ENCODE measurements at regions not wholly inside any gene's neighbourhood (a gene's known extent, or its start where the extent isn't known, plus 50 kb on each side); places are given as distances from the start of the nearest gene placed in this dataset.

Small RNA genes in the stretch of these regions (small RNA-seq; reads per million reads assigned to genes)
- gene AL121912.1 (ENCODE audit: insufficient read depth in 2 of 3, insufficient read length in 3 of 3, low read depth in 2 of 3, low replicate concordance in 1 of 3) = 0 reads per million in 3 experiments

All from HepG2 (cell line).